GM10266 (cell line): ENCODE measurements at regions not wholly inside any gene's neighbourhood (a gene's known extent, or its start where the extent isn't known, plus 50 kb on each side); places are given as distances from the start of the nearest gene placed in this dataset.

Experiments
- DNase-seq: peaks from one replicate; pipeline ENCODE4 v3.0.0; 2012; ENCODE audit errors: extremely low spot score
- TF ChIP-seq, protein P1 (sequence below): IDR thresholded peaks from 2 replicates; pipeline ENCODE4 v1.5.1; 2012; ENCODE audit warnings: mild to moderate bottlenecking, low read depth; ENCODE audit not compliant: control insufficient read depth, insufficient read depth; ENCODE audit errors: missing control alignments

DNA sequence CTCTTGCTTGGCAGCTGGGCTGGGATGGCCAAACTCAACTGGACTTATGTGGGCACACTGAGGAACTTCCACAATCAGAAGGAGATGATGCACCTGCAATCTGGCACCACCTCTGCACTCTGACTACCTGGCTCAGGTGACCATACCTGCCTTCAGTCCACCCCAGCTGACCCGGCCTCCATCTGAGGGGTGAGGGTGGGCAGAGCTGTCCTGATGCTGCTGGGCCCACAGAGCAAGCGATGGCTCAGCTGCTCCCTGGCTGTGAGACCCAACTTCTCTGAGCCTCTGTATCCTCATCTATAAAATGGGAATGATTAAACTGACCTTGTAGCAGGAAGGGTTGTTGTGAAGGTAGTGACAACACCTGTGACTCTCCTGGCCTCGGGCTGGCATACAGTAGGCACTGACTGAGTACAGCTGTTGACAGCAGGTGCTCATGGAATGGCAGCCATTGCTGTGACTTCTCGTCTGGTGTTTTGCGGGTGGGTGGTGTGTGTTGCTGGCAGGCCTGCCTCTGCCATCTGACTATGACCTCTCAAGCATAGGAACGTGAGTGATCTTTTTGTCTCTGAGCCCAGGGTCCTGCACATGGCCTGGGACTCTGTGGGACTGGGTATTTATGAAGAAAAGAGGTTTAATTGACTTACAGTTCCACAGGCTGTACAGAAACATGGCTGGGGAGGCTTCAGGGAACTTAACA is 438.5 kb downstream of the PTPRU start:
- DNase-seq: no peak
- TF ChIP-seq, protein P1, sequence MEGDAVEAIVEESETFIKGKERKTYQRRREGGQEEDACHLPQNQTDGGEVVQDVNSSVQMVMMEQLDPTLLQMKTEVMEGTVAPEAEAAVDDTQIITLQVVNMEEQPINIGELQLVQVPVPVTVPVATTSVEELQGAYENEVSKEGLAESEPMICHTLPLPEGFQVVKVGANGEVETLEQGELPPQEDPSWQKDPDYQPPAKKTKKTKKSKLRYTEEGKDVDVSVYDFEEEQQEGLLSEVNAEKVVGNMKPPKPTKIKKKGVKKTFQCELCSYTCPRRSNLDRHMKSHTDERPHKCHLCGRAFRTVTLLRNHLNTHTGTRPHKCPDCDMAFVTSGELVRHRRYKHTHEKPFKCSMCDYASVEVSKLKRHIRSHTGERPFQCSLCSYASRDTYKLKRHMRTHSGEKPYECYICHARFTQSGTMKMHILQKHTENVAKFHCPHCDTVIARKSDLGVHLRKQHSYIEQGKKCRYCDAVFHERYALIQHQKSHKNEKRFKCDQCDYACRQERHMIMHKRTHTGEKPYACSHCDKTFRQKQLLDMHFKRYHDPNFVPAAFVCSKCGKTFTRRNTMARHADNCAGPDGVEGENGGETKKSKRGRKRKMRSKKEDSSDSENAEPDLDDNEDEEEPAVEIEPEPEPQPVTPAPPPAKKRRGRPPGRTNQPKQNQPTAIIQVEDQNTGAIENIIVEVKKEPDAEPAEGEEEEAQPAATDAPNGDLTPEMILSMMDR: no peak

DNA sequence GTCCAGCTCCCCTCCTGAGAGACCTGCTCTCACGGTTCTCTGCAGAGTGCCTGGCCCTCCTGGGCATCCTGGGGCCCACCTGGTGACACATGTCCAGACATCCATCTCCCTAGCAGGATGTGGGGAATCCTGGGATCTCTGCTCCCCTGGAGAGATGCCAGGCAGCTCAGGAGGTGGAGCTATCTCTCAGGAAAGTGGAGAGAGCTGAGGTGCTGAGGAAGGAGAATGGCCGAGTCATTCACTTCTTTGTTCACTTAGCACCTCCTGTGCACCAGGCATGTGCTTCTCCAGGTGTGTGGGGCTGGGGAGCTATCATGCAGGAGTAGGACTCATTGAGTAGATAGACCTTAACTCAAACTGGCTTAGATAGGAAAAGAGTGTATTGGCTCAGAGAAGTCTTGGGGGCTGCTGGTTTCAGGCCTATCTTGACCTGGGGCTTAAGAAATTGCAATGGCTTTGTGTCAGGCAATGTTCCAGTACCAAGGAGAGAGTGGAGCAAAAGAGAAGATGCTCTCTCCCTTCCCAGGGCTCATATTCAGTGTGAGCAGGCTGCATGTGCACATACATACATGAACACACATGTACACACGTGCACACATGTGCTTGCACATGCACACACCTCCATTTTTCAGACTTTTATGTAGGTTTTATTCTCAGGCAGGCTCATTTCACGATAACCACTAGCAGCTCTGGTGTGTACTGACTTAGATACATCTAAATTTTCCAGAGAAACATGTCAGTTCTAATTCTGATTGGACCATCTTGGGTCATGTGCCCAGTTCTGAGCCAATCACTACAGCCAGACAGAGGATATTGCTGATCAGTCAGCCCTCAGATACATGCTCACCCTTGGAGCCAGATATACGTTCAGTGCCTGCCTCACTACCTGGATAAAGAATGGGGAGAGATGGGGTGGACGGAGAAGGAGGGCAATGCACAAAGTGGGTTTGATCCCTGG is 437.6 kb downstream of the PTPRU start:
- TF ChIP-seq, protein P1: no peak
- DNase-seq: no peak

DNA sequence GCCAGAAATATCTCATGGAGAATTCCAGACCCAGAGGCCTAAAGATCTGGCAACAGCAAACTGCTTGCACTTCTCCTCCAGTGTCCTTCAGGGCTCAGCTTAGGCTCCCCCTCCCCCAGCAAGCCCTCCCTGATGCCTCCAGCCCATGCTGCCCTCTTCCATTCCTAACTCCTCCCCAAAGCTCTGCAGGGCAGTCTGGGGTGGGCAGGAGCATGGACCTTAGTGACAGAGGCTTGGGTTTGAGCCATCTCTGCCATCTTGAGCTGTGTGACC is 436.8 kb downstream of the PTPRU start:
- TF ChIP-seq, protein P1: no peak
- no peak for DNase-seq

DNA sequence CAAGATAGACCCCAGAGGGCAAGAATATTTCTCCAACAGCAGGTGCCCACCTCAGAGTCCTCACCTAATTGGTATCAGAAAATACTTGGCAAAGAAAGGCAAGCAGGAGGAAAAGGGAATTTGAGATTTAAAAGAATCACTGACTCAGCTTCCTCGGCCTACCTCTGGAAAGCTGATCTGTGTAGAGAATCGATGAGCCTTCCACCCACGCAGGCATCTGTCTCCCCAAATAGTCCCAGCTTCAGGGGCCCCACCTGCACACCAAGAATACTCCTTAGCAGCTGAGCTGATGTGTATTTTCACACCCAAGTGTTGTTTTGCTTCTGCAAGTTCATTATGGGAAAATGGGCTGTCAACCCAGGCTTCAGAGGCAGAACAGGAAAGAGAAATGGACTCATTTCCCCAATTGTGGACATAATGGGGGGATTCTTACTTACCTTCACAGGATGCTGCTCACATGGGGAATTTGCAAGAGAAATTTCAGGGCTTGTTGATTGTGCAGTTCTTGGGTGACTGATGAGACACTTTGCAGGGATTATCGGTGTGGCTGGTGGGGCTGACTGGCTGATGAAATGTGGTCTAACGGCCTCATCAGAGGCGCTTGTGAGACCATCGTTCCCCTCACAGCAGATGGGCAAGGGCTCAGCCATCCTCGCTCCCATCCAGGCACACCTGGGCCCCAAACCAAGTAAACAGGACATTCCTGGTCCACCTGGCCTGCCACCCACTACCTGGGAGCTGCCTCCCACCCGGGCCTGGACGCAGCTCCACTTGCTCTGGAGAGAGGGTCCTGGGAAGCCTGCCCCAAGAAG is 436.3 kb downstream of the PTPRU start:
- no peak for DNase-seq
- TF ChIP-seq, protein P1: no peak

DNA sequence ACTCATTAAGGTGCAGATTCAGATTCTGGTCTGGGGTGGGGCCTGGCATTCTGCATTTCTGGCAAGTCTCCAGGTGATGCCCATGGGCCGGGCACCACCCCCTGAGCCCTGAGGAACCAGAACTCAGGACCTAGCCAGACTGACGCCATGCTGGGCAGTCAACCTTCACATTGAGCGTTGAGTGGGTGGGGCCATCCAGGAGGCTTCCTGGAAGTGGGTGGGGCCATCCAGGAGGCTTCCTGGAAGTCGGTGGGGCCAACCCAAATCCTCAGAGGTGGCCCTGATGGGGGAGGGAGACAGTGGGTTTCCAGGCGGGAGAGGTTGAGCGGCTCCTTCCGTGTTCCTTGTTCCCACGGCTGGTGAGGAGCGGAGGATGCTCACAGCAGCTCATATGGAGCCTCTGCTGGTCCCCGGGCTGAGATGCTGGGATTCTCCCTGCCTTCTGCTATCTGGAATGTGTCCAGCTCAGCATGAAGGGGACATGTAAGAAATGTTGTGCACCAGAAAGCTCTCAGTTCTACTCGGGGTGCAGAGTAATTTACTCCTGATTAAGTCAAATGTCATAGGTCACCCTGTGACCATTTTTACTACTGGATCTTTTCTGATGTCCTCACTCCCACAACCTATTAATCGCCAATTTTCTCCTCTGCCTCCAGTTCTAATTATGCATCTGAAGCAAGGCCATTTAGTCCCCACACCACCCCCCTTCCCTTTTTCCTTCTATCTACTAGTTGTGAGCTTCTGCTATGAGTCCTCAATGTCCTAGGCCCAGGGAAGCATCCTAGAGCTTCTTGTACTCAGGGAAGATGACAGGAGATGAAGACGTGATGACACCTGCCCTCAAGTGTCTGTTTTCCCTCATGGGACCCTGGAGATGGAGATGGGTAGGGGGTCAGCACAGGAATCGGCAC is 435.4 kb downstream of the PTPRU start:
- DNase-seq: no peak
- TF ChIP-seq, protein P1: no peak

DNA sequence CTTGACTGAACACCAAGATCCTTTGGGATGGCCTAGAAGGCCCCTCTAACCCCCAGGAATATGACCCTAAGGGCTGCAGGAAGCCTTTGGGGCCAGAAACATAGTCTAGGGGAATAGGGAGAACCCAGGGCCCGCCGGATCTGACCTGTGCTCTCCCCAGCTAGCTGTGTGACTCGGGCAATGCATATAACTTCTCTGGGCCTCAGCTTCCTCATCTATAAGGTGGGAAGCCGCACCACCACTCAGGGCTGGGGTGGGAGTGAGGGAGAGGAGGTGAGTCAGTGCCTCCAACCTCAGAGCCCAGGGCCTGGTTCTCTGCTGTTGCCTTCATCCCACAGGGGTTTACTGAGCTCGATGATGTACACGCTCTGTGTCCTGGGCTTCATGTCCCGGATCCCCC is 434.4 kb downstream of the PTPRU start:
- no peak for DNase-seq
- TF ChIP-seq, protein P1: no peak
